Transverse colon (tissue), 4 donors: ENCODE measurements at regions not wholly inside any gene's neighbourhood (a gene's known extent, or its start where the extent isn't known, plus 50 kb on each side); places are given as distances from the start of the nearest gene placed in this dataset.

ENCODE experiments used
- DNase-seq: peaks from one replicate; pipeline ENCODE4 v3.0.0-alpha.2; 2019
- H3K27ac ChIP-seq, 4 donors: fragments of 200-600 bp; sonication (generic); 2 replicates each; pipeline ENCODE4 v1.5.1; 2016 to 2018; ENCODE audit warnings: inconsistent platforms in 4 of 4
- H3K27me3 ChIP-seq: fragments of 200-600 bp; sonication (generic); 2 replicates; pipeline ENCODE4 v1.5.1; 2017; ENCODE audit warnings: inconsistent platforms
- H3K36me3 ChIP-seq, 4 donors: fragments of 200-600 bp; sonication (generic); 2 replicates each; pipeline ENCODE4 v1.5.1; 2017 to 2019; ENCODE audit warnings: inconsistent platforms in 4 of 4
- H3K4me1 ChIP-seq, 4 donors: fragments of 200-600 bp; sonication (generic); 2 replicates each; pipeline ENCODE4 v1.5.1; 2017 to 2020; ENCODE audit warnings: inconsistent platforms in 4 of 4
- H3K4me3 ChIP-seq, 4 donors: fragments of 200-600 bp; sonication (generic); 1 replicate in 1 of 4; 2 replicates in 3 of 4; pipeline versions ENCODE4 v1.5.1 to v1.6.1; 2017 to 2019; ENCODE audit warnings: inconsistent platforms in 4 of 4
- H3K9me3 ChIP-seq, 2 donors: fragments of 200-600 bp; sonication (generic); 2 replicates each; pipeline ENCODE4 v1.5.1; 2017 to 2019; ENCODE audit warnings: inconsistent platforms in 2 of 2
- CTCF ChIP-seq, 5 experiments: fragments of 200-600 bp in 3 of 5; fragments of 450-650 bp in 2 of 5; sonication (generic) in 3 of 5; IDR thresholded peaks; 1 replicate in 2 of 5; 2 replicates in 3 of 5; pipeline ENCODE4 v1.5.1; 2016 to 2017; ENCODE audit warnings: antibody characterized with exemption in 5 of 5, inconsistent platforms in 3 of 5, mild to moderate bottlenecking in 2 of 5, moderate library complexity in 1 of 5
- EP300 ChIP-seq: sonication (generic); formaldehyde crosslinking; IDR thresholded peaks from one replicate; pipeline ENCODE4 v1.6.1; 2017; ENCODE audit warnings: antibody characterized with exemption, low read depth
- POLR2A ChIP-seq: fragments of 450-650 bp; IDR thresholded peaks from one replicate; pipeline ENCODE4 v1.6.1; 2016; ENCODE audit warnings: antibody characterized with exemption, mild to moderate bottlenecking, moderate library complexity
- POLR2AphosphoS5 ChIP-seq, 3 donors: sonication (generic); formaldehyde crosslinking; IDR thresholded peaks; one replicate each; pipeline ENCODE4 v1.6.1; 2016; ENCODE audit warnings: antibody characterized with exemption in 3 of 3
- WGBS, 2 donors: methylation state at CpG; one replicate each; pipeline ENCODE4 v1.1.5; 2018; ENCODE audit warnings: low coverage in 1 of 2; 5-methylcytosine and 5-hydroxymethylcytosine counted together
- in situ Hi-C, 4 donors: fragments of 200-750 bp; cut with MboI; loops; one replicate each; pipeline versions ENCODE4 v1.15.0 to v1.15.1; 2017; ENCODE audit warnings: low sequenced_read_pairs in 3 of 4, low pct_ligation_motif_present in 1 of 4, low pct_unique_long_range_greater_than_20kb in 1 of 4
- intact Hi-C: fragments of 100-400 bp; cut with DNase I; formaldehyde crosslinking; loops from one replicate; pipeline ENCODE4 v1.15.1; 2023; ENCODE audit warnings: low total_unique reads

- TF ChIP-seq EP300 (no peak), POLR2AphosphoS5 (IDR thresholded peaks at IDR 0.05) (no peak)
- no peak overlapping the region for H3K27ac ChIP-seq
- in situ Hi-C loops, result no loop called here
- H3K4me1 ChIP-seq, result no peaks in the 10 kb centered on the region
- H3K27me3 ChIP-seq, result no peaks in the 10 kb centered on the region
- 85 to 90% methylated on average over 1 of the region's 1 CpG for WGBS, 2 donors
- intact Hi-C loops, result loop anchor here (5.0 kb wide), 1 partner anchor 1667 kb away; no protein-coding TSS in a partner anchor
- H3K36me3 ChIP-seq, result no peaks in the 10 kb centered on the region
- H3K4me3 ChIP-seq, result no peak overlapping the region
- no peak for DNase-seq
- no peaks in the 10 kb centered on the region for H3K9me3 ChIP-seq
These were observed 167.7 kb upstream of the CDKN3 start for GRCh38 chr14:54229136-54229535.

GRCh38 chr14:54230645-54231044 is 166.2 kb upstream of the CDKN3 start:
- in situ Hi-C loops, result no loop called here
- H3K4me1 ChIP-seq, result no peaks in the 10 kb centered on the region
- no peaks in the 10 kb centered on the region for H3K36me3 ChIP-seq
- DNase-seq, result no peak
- H3K4me3 ChIP-seq, result no peak overlapping the region
- TF ChIP-seq POLR2A (no peak), POLR2AphosphoS5 (IDR thresholded peaks at IDR 0.05) (no peak), CTCF (IDR thresholded peaks at IDR 0.05) (no peak), EP300 (no peak)
- WGBS, 2 donors, result 89 to 90% methylated on average over 1 of the region's 1 CpG
- H3K27me3 ChIP-seq, result no peaks in the 10 kb centered on the region
- no peaks in the 10 kb centered on the region for H3K9me3 ChIP-seq
- intact Hi-C loops, result no loop called here
- H3K27ac ChIP-seq, result no peak overlapping the region

- H3K4me3 ChIP-seq, result no peak overlapping the region
- TF ChIP-seq POLR2A, result no peak
- TF ChIP-seq POLR2AphosphoS5 (IDR thresholded peaks at IDR 0.05), result no peak
- intact Hi-C loops, result no loop called here
- in situ Hi-C loops, result no loop called here
- no peak overlapping the region for H3K27ac ChIP-seq
- H3K36me3 ChIP-seq, result no peaks in the 10 kb centered on the region
- no peaks in the 10 kb centered on the region for H3K9me3 ChIP-seq
- DNase-seq, result no peak
- H3K4me1 ChIP-seq, result no peaks in the 10 kb centered on the region
- no peaks in the 10 kb centered on the region for H3K27me3 ChIP-seq
These were observed 164.1 kb upstream of the CDKN3 start for GRCh38 chr14:54232735-54233134.

- Histone ChIP-seq H3K36me3 (no peaks in the 10 kb centered on the region), H3K27me3 (no peaks in the 10 kb centered on the region), H3K4me1 (no peaks in the 10 kb centered on the region), H3K9me3 (no peaks in the 10 kb centered on the region), H3K27ac (no peak overlapping the region), H3K4me3 (no peak overlapping the region)
- in situ Hi-C loops (no loop called here), intact Hi-C loops (no loop called here)
- TF ChIP-seq POLR2AphosphoS5 (IDR thresholded peaks at IDR 0.05), result no peak
- no peak for TF ChIP-seq EP300
- no peak for TF ChIP-seq CTCF (IDR thresholded peaks at IDR 0.05)
- no peak for TF ChIP-seq POLR2A
- 64% methylated on average over 3 of the region's 3 CpGs; no CpG with 5 or more reads in 1 of the 2 donors for WGBS, 2 donors
- no peak for DNase-seq
These were observed 155.3 kb upstream of the CDKN3 start for GRCh38 chr14:54241517-54241916.

- H3K27ac ChIP-seq, result no peak overlapping the region
- no peaks in the 10 kb centered on the region for H3K27me3 ChIP-seq
- H3K4me3 ChIP-seq, result no peak overlapping the region
- intact Hi-C loops (no loop called here), in situ Hi-C loops (no loop called here)
- H3K4me1 ChIP-seq, result no peaks in the 10 kb centered on the region
- DNase-seq, result no peak
- WGBS, 2 donors, result 67 to 70% methylated on average over 1 to 4 of the region's 4 CpGs
- TF ChIP-seq POLR2AphosphoS5 (IDR thresholded peaks at IDR 0.05) (no peak), CTCF (IDR thresholded peaks at IDR 0.05) (no peak)
- H3K36me3 ChIP-seq, result no peaks in the 10 kb centered on the region
- H3K9me3 ChIP-seq, result no peaks in the 10 kb centered on the region
These were observed 145.5 kb upstream of the CDKN3 start for GRCh38 chr14:54251356-54251755.
